Fibroblast of pulmonary artery (primary cell): ENCODE measurements at regions not wholly inside any gene's neighbourhood (a gene's known extent, or its start where the extent isn't known, plus 50 kb on each side); places are given as distances from the start of the nearest gene placed in this dataset.

Source experiments
- DNase-seq: peaks from one replicate; pipeline ENCODE4 v3.0.0-alpha.2; 2010; ENCODE audit warnings: low read depth
- H3K4me3 ChIP-seq: replicated peaks from 2 replicates; pipeline ENCODE4 v1.5.1; 2011; ENCODE audit warnings: low read depth, mild to moderate bottlenecking, control low read depth, low read length, moderate library complexity
- CTCF ChIP-seq: IDR thresholded peaks from 2 replicates; pipeline ENCODE4 v1.5.1; 2011; ENCODE audit warnings: mild to moderate bottlenecking, control low read depth, low read length, inconsistent platforms; ENCODE audit errors: missing control alignments

GRCh38 chr3:18575573-18575972 is 150.4 kb upstream of the SATB1 start:
- no peak for TF ChIP-seq CTCF
- no peak overlapping the region for H3K4me3 ChIP-seq
- peak; percentile 11 for DNase-seq

- no peak overlapping the region for H3K4me3 ChIP-seq
- DNase-seq, result no peak
- no peak for TF ChIP-seq CTCF
Measured at GRCh38 chr3:18572809-18573208, 147.7 kb upstream of the SATB1 start.

GRCh38 chr3:18567293-18567692 is 142.2 kb upstream of the SATB1 start:
- no peak for TF ChIP-seq CTCF
- no peak overlapping the region for H3K4me3 ChIP-seq
- no peak for DNase-seq

GRCh38 chr3:18562364-18563154 is 137.4 kb upstream of the SATB1 start:
- no peak for DNase-seq
- no peak overlapping the region for H3K4me3 ChIP-seq
- no peak for TF ChIP-seq CTCF

- peak; percentile 77 for TF ChIP-seq CTCF
- peak; percentile 41 for DNase-seq
- H3K4me3 ChIP-seq, result no peak overlapping the region
Measured at GRCh38 chr3:18559331-18559842, 134.2 kb upstream of the SATB1 start.

GRCh38 chr3:18558507-18558906 is 133.4 kb upstream of the SATB1 start:
- no peak for DNase-seq
- TF ChIP-seq CTCF, result no peak
- H3K4me3 ChIP-seq, result no peak overlapping the region

- no peak overlapping the region for H3K4me3 ChIP-seq
- TF ChIP-seq CTCF, result no peak
- no peak for DNase-seq
Measured at GRCh38 chr3:18557216-18557615, 132.1 kb upstream of the SATB1 start.
